ENCODE measurements at regions not wholly inside any gene's neighbourhood (a gene's known extent, or its start where the extent isn't known, plus 50 kb on each side); places are given as distances from the start of the nearest gene placed in this dataset.
A peak's percentile ranks its signal among the peaks of the same experiment; 100 is the strongest.

- no peaks in the 10 kb centered on the region for H3K9me3 ChIP-seq (ENCODE audit: control insufficient read depth in 1 of 2, insufficient read depth in 1 of 2, low read depth in 1 of 2, low read length in 2 of 2)
- RAD21 ChIA-PET (ENCODE audit: low non-redundant PET in 1 of 2, low total read pairs in 2 of 2, uncharacterized antibody in 2 of 2, unreplicated experiment in 2 of 2) = no interaction called here
- DNase-seq (ENCODE audit: low read depth, low spot score) (no peak), ATAC-seq (no peak)
- H2AFZ ChIP-seq (ENCODE audit: low read depth, low read length, poor library complexity, severe bottlenecking) = no peak overlapping the region
- no peaks in the 10 kb centered on the region for H3K9me2 ChIP-seq (ENCODE audit: insufficient read depth)
- 0 out of 2 replicates have a peak, but pooled peaks have one; percentile 4 for TF ChIP-seq RAD21 (IDR thresholded peaks at IDR 0.05; ENCODE audit: low read depth)
- no peak for TF ChIP-seq CEBPB (IDR thresholded peaks at IDR 0.05; ENCODE audit: low read depth)
- TF ChIP-seq EZH2 (IDR thresholded peaks at IDR 0.05) = no peak
- no peak for TF ChIP-seq SRF (IDR thresholded peaks at IDR 0.05; ENCODE audit: low read depth)
- TF ChIP-seq SIN3A (IDR thresholded peaks at IDR 0.05; ENCODE audit: low read depth) = no peak
- no peak for TF ChIP-seq ELF1 (IDR thresholded peaks at IDR 0.05; ENCODE audit: borderline replicate concordance, low read depth)
- H3K4me2 ChIP-seq (ENCODE audit: low read length) = no peak overlapping the region
- H3K4me3 ChIP-seq (replicated peaks in 1 of 2; ENCODE audit: low read depth in 1 of 2, low read length in 2 of 2) = no peak overlapping the region
- no TSS peak for BruUV-seq (replicated peaks)
- H3K4me1 ChIP-seq (ENCODE audit: control insufficient read depth in 1 of 2, insufficient read depth in 2 of 2, low read length in 2 of 2) = no peaks in the 10 kb centered on the region
- H3K9ac ChIP-seq (ENCODE audit: low read length) = no peak overlapping the region
- H3K27ac ChIP-seq (ENCODE audit: low read depth, low read length) = no peak overlapping the region
- H3K36me3 ChIP-seq (ENCODE audit: control insufficient read depth in 1 of 2, insufficient read depth in 2 of 2, low read length in 2 of 2) = no peaks in the 10 kb centered on the region
- POLR2A ChIA-PET = no interaction called here
- intact Hi-C loops (cut with micrococcal nuclease) = loop anchor here (5.0 kb wide), 2 partner anchors 287 to 577 kb away; partner anchors contain the start of gene TRIB2
- no peaks in the 10 kb centered on the region for H3K27me3 ChIP-seq (ENCODE audit: insufficient read depth, low read length)
- no peaks in the 10 kb centered on the region for H3K79me2 ChIP-seq (ENCODE audit: insufficient read depth, low read length)
- no peaks in the 10 kb centered on the region for H4K20me1 ChIP-seq (ENCODE audit: insufficient read depth)
- CTCF ChIA-PET = no interaction called here
Observed at GRCh38 chr2:12429779-12430406, 286.8 kb upstream of the TRIB2 start.

- H3K27ac ChIP-seq (ENCODE audit: low read depth, low read length) = no peak overlapping the region
- no TSS peak for BruUV-seq (replicated peaks)
- TF ChIP-seq EGR1 (IDR thresholded peaks at IDR 0.05; ENCODE audit: low read depth) (no peak), ELF1 (IDR thresholded peaks at IDR 0.05; ENCODE audit: borderline replicate concordance, low read depth) (no peak), EZH2phosphoT487 (IDR thresholded peaks at IDR 0.05; ENCODE audit: borderline replicate concordance) (no peak), TCF7L2 (IDR thresholded peaks at IDR 0.05; ENCODE audit: borderline replicate concordance, extremely low read depth, insufficient read depth, insufficient read length) (no peak), ZBTB33 (IDR thresholded peaks at IDR 0.05; ENCODE audit: extremely low read depth, insufficient replicate concordance, low read length) (no peak), CBX3 (IDR thresholded peaks at IDR 0.05; ENCODE audit: low read depth) (no peak), POLR2AphosphoS5 (IDR thresholded peaks at IDR 0.05; ENCODE audit: low read depth, low read length) (no peak), FOSL1 (IDR thresholded peaks at IDR 0.05; ENCODE audit: low read depth) (no peak), SRF (IDR thresholded peaks at IDR 0.05; ENCODE audit: low read depth) (no peak)
- no peak overlapping the region for H2AFZ ChIP-seq (ENCODE audit: low read depth, low read length, poor library complexity, severe bottlenecking)
- POLR2A ChIA-PET = no interaction called here
- no peaks in the 10 kb centered on the region for H3K36me3 ChIP-seq (ENCODE audit: control insufficient read depth in 1 of 2, insufficient read depth in 2 of 2, low read length in 2 of 2)
- no peaks in the 10 kb centered on the region for H3K27me3 ChIP-seq (ENCODE audit: insufficient read depth, low read length)
- no peak overlapping the region for H3K4me3 ChIP-seq (replicated peaks in 1 of 2; ENCODE audit: low read depth in 1 of 2, low read length in 2 of 2)
- no peak overlapping the region for H3K9ac ChIP-seq (ENCODE audit: low read length)
- DNase-seq (ENCODE audit: low read depth, low spot score) (no peak), ATAC-seq (no peak)
- no peaks in the 10 kb centered on the region for H4K20me1 ChIP-seq (ENCODE audit: insufficient read depth)
- CTCF ChIA-PET = no interaction called here
- H3K9me3 ChIP-seq (ENCODE audit: control insufficient read depth in 1 of 2, insufficient read depth in 1 of 2, low read depth in 1 of 2, low read length in 2 of 2) = no peaks in the 10 kb centered on the region
- no peaks in the 10 kb centered on the region for H3K4me1 ChIP-seq (ENCODE audit: control insufficient read depth in 1 of 2, insufficient read depth in 2 of 2, low read length in 2 of 2)
- RAD21 ChIA-PET (ENCODE audit: low non-redundant PET in 1 of 2, low total read pairs in 2 of 2, uncharacterized antibody in 2 of 2, unreplicated experiment in 2 of 2) = no interaction called here
- H3K4me2 ChIP-seq (ENCODE audit: low read length) = no peak overlapping the region
- no peaks in the 10 kb centered on the region for H3K79me2 ChIP-seq (ENCODE audit: insufficient read depth, low read length)
- no peaks in the 10 kb centered on the region for H3K9me2 ChIP-seq (ENCODE audit: insufficient read depth)
- intact Hi-C loops (cut with micrococcal nuclease) = loop anchor here (5.0 kb wide), 2 partner anchors 287 to 577 kb away; partner anchors contain the start of gene TRIB2
Observed at GRCh38 chr2:12430407-12431133, 286.2 kb upstream of the TRIB2 start.
